Upper lobe of left lung (tissue), 6 donors: ENCODE measurements at regions not wholly inside any gene's neighbourhood (a gene's known extent, or its start where the extent isn't known, plus 50 kb on each side); places are given as distances from the start of the nearest gene placed in this dataset.

ENCODE experiments used
- ATAC-seq, 2 donors: fragments of 200-7000 bp; cut with Tn5 transposase; one replicate each; pipeline ENCODE4 v1.9.1; 2022; ENCODE audit warnings: mild to moderate bottlenecking in 2 of 2, moderate library complexity in 2 of 2; ENCODE audit not compliant: low FRiP score in 2 of 2
- DNase-seq, 2 donors: peaks; one replicate each; pipeline ENCODE4 v3.0.0-alpha.2; 2019 to 2020
- H3K27ac ChIP-seq, 4 donors: fragments of 200-600 bp; sonication (generic); one replicate each; pipeline ENCODE4 v1.5.1; 2016 to 2019
- H3K27me3 ChIP-seq, 4 donors: fragments of 200-600 bp; sonication (generic); one replicate each; pipeline ENCODE4 v1.5.1; 2017 to 2019
- H3K36me3 ChIP-seq, 4 donors: fragments of 200-600 bp; sonication (generic); one replicate each; pipeline ENCODE4 v1.5.1; 2016 to 2019
- H3K4me1 ChIP-seq, 4 donors: fragments of 200-600 bp; sonication (generic); one replicate each; pipeline ENCODE4 v1.5.1; 2018 to 2019
- H3K4me3 ChIP-seq, 4 donors: fragments of 200-600 bp; sonication (generic); one replicate each; pipeline ENCODE4 v1.5.1; 2017 to 2019; ENCODE audit warnings: mild to moderate bottlenecking in 2 of 4, moderate library complexity in 1 of 4
- H3K9me3 ChIP-seq, 4 donors: fragments of 200-600 bp; sonication (generic); one replicate each; pipeline ENCODE4 v1.5.1; 2018 to 2019
- EP300 ChIP-seq, 4 donors: sonication (generic); formaldehyde crosslinking; IDR thresholded peaks; one replicate each; pipeline ENCODE4 v1.5.1; 2017; ENCODE audit warnings: antibody characterized with exemption in 4 of 4, control low read depth in 2 of 4
- POLR2A ChIP-seq, 4 donors: fragments of 450-650 bp; IDR thresholded peaks; one replicate each; pipeline ENCODE4 v1.5.1; 2016 to 2017; ENCODE audit warnings: antibody characterized with exemption in 4 of 4, mild to moderate bottlenecking in 2 of 4
- POLR2AphosphoS5 ChIP-seq, 2 donors: sonication (generic); formaldehyde crosslinking; IDR thresholded peaks; one replicate each; pipeline ENCODE4 v1.5.1; 2017; ENCODE audit warnings: antibody characterized with exemption in 2 of 2
- WGBS, 2 donors: methylation state at CpG; one replicate each; pipeline ENCODE4 v1.1.5; 2017 to 2018; 5-methylcytosine and 5-hydroxymethylcytosine counted together
- TF ChIP-seq, protein P1 (sequence below), 6 experiments: fragments of 450-650 bp in 4 of 6; fragments of 200-600 bp in 2 of 6; sonication (generic) in 2 of 6; IDR thresholded peaks; one replicate each; pipeline ENCODE4 v1.5.1; 2016 to 2019; ENCODE audit warnings: antibody characterized with exemption in 6 of 6
- donor health status: DM: no; HTN: no; CAD: no; lungs with moderate emphysema.
- donor health status: DM: no; HTN: yes; CAD: no; lungs with severe emphysema.

DNA sequence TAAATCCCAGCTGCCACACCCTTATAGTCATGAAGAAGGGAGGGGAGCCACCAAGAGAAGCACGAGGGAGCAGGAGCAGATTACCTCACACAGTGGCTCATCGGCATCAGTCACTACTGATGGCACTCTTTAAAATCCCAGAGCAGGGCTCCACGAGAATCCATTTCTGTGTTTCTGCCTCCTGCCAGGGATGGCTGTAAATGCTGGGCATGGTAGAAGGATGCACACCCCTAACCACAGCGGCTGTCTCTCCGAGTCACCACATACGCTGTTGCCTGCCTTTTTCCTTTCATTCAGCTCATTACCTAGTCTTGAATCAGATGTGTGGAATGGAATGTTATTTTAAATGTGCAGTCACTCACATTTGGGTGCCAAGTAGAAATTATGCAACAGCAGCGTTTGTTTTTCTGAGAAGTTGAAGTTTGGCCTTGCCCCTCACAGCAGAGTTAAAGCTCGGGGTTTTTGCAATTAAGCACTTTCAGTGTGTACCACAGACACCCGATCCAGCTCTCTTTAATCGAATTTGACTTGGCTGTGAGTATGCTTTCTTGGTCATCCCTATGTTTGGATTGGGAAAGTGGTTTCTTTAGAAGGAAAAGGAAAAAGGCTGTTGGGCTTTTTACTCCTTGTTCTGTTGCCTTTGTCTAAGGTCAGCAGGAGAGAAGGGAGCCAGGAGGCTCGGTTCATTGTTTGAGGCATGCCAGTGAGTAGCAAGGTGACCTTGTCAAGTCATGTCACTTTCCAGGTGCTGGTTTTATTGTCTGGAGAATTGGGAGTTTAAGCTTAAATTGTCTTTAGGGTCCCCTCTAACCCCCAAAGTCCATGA, 284.2 kb upstream of the TPM1 start:
- H3K27me3 ChIP-seq, result no peaks in the 10 kb centered on the region
- no peak overlapping the region for H3K4me3 ChIP-seq
- peak overlapping the region in 1 of 4 donors; percentile 33 for H3K27ac ChIP-seq
- 52 to 57% methylated on average over 11 of the region's 11 CpGs for WGBS, 2 donors
- H3K4me1 ChIP-seq, result peaks cover 0 to 7% (median 0%) of the 10 kb centered on the region in 4 donors
- TF ChIP-seq POLR2AphosphoS5 (IDR thresholded peaks at IDR 0.05), result peak in 1 of 2 donors; percentile 13
- TF ChIP-seq POLR2A (IDR thresholded peaks at IDR 0.05), result no peak
- no peaks in the 10 kb centered on the region for H3K9me3 ChIP-seq
- DNase-seq, result no peak
- H3K36me3 ChIP-seq, result peaks cover 0 to 5% (median 0%) of the 10 kb centered on the region in 4 donors
- peak; percentile 50 to 83 for ATAC-seq

DNA sequence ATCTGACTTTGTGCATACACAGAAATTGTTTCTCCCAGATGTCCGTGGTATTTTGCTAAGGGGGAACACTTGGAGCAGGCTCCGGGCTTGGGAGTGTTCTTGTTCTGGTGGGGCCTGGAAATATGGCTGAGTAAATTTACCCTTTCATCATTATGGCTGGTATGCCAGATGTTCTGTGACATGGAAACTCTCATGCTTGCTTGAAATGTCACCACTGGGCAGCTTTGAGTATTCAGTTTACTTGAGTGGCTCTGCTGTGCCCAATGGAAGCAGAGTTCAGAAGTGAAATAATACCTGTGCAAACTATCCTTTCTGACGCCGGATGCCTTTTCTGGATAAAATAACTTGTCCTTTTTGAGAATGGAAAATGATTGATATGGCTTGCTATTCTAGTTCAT, 283.6 kb upstream of the TPM1 start:
- DNase-seq (no peak), ATAC-seq (no peak)
- WGBS, 2 donors, result 79 to 80% methylated on average over 4 of the region's 4 CpGs
- TF ChIP-seq EP300 (IDR thresholded peaks at IDR 0.05) (no peak), POLR2AphosphoS5 (IDR thresholded peaks at IDR 0.05) (no peak), POLR2A (IDR thresholded peaks at IDR 0.05) (no peak)
- TF ChIP-seq, protein P1, sequence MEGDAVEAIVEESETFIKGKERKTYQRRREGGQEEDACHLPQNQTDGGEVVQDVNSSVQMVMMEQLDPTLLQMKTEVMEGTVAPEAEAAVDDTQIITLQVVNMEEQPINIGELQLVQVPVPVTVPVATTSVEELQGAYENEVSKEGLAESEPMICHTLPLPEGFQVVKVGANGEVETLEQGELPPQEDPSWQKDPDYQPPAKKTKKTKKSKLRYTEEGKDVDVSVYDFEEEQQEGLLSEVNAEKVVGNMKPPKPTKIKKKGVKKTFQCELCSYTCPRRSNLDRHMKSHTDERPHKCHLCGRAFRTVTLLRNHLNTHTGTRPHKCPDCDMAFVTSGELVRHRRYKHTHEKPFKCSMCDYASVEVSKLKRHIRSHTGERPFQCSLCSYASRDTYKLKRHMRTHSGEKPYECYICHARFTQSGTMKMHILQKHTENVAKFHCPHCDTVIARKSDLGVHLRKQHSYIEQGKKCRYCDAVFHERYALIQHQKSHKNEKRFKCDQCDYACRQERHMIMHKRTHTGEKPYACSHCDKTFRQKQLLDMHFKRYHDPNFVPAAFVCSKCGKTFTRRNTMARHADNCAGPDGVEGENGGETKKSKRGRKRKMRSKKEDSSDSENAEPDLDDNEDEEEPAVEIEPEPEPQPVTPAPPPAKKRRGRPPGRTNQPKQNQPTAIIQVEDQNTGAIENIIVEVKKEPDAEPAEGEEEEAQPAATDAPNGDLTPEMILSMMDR (IDR thresholded peaks at IDR 0.05), result no peak
- Histone ChIP-seq H3K27me3 (no peaks in the 10 kb centered on the region), H3K9me3 (no peaks in the 10 kb centered on the region), H3K27ac (no peak overlapping the region), H3K4me3 (no peak overlapping the region), H3K4me1 (peaks cover 0 to 7% (median 0%) of the 10 kb centered on the region in 4 donors), H3K36me3 (peaks cover 0 to 5% (median 0%) of the 10 kb centered on the region in 4 donors)

DNA sequence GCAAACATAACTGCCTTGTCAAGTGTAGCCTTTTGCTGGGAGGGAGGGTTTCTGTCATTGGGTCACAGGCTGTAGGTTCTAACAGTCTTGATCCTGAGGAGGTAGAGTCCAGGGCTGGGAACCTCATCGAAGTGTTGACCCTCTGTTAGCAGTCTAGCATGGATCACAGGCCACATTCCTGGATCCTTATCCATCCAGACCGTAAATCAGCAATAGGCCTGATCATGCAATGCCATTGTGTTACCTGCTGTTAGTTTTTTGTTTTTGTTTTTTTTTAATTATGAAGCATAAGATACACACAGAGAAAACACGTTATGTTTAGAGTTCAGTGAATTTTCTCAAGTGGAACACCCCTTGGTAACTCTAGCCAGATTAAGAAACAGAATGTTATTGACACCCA, 282.0 kb upstream of the TPM1 start:
- TF ChIP-seq POLR2AphosphoS5 (IDR thresholded peaks at IDR 0.05) (no peak), POLR2A (IDR thresholded peaks at IDR 0.05) (no peak), EP300 (IDR thresholded peaks at IDR 0.05) (no peak)
- TF ChIP-seq, protein P1 (IDR thresholded peaks at IDR 0.05), result no peak
- Histone ChIP-seq H3K27ac (no peak overlapping the region), H3K27me3 (no peaks in the 10 kb centered on the region), H3K4me3 (no peak overlapping the region), H3K4me1 (peaks cover 0 to 7% (median 0%) of the 10 kb centered on the region in 4 donors), H3K36me3 (peaks cover 0 to 5% (median 0%) of the 10 kb centered on the region in 4 donors), H3K9me3 (no peaks in the 10 kb centered on the region)
- WGBS, 2 donors, result 64 to 65% methylated on average over 3 of the region's 3 CpGs
- ATAC-seq (no peak), DNase-seq (no peak)

DNA sequence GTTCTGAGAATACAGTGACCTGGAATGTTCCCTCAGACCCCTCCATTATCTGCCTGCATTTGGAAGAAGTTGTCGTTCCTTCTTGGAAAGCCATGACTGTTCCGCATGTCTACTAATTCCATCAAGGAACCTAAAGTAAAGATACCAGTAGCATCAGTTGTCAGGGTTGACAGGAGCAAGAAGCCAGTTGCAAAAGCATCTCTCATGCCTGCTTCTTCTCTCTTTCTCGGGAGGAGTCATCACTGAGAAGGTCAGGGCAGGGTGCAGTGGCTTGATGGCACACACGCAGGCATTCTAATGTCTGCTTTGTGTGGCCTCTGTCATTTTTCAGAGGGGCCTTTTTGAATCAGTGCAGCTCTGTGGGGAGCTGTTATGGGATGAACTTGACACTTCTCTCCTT, 276.6 kb upstream of the TPM1 start:
- Histone ChIP-seq H3K36me3 (peaks cover 0 to 9% (median 2%) of the 10 kb centered on the region in 4 donors), H3K27me3 (no peaks in the 10 kb centered on the region), H3K4me1 (no peaks in the 10 kb centered on the region), H3K9me3 (no peaks in the 10 kb centered on the region), H3K4me3 (no peak overlapping the region), H3K27ac (no peak overlapping the region)
- ATAC-seq (no peak), DNase-seq (no peak)
- WGBS, 2 donors, result 84 to 88% methylated on average over 4 of the region's 4 CpGs
- TF ChIP-seq, protein P1 (IDR thresholded peaks at IDR 0.05), result no peak
- TF ChIP-seq POLR2AphosphoS5 (IDR thresholded peaks at IDR 0.05) (no peak), POLR2A (IDR thresholded peaks at IDR 0.05) (no peak), EP300 (IDR thresholded peaks at IDR 0.05) (no peak)

DNA sequence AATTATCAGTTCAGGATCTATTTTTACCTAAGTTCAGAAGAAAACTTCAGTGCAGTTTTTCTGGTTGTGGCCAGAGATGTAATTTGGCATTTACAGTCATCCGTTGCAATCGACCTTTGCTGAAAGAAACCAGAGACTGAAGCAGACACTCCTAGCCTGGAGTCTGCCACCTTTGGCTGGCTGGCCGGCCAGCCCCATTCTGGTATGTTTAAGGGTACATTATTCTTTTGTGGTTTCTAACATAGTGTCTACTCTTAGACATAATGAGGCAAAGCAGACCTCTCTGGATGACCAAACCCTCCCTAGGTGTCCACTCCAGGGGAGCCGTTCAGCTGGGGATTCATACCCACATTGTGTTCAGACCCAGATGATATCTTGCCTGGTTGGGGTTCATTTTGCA, 275.9 kb upstream of the TPM1 start:
- no peak overlapping the region for H3K4me3 ChIP-seq
- no peaks in the 10 kb centered on the region for H3K27me3 ChIP-seq
- no peaks in the 10 kb centered on the region for H3K9me3 ChIP-seq
- TF ChIP-seq, protein P1 (IDR thresholded peaks at IDR 0.05), result no peak
- no peak for TF ChIP-seq EP300 (IDR thresholded peaks at IDR 0.05)
- TF ChIP-seq POLR2AphosphoS5 (IDR thresholded peaks at IDR 0.05), result no peak
- TF ChIP-seq POLR2A (IDR thresholded peaks at IDR 0.05), result no peak
- 83 to 91% methylated on average over 4 of the region's 4 CpGs for WGBS, 2 donors
- DNase-seq, result no peak
- no peak overlapping the region for H3K27ac ChIP-seq
- peaks cover 0 to 9% (median 2%) of the 10 kb centered on the region in 4 donors for H3K36me3 ChIP-seq
- no peak for ATAC-seq
- H3K4me1 ChIP-seq, result no peaks in the 10 kb centered on the region
